B cell (primary cell): ENCODE measurements at regions not wholly inside any gene's neighbourhood (a gene's known extent, or its start where the extent isn't known, plus 50 kb on each side); places are given as distances from the start of the nearest gene placed in this dataset.

Experiments used
- ATAC-seq: fragments of 200-7000 bp; cut with Tn5 transposase; one replicate; pipeline ENCODE4 v1.10.0; 2021; ENCODE audit warnings: low read depth, mild to moderate bottlenecking, moderate number of reproducible peaks, moderate library complexity
- CTCF ChIA-PET: fragments of 350-600 bp; sonication (Branson Sonifier 250); formaldehyde crosslinking; loops from one replicate; lab custom pipeline; 2021; ENCODE audit warnings: antibody characterized with exemption, inconsistent platforms; lab: Charles Lee
- POLR2A ChIA-PET: fragments of 350-600 bp; sonication (Branson Sonifier 250); formaldehyde crosslinking; loops from one replicate; lab custom pipeline; 2021; ENCODE audit warnings: antibody characterized with exemption; lab: Charles Lee
- DNase-seq: peaks from one replicate; pipeline ENCODE4 v3.0.0; 2013
- H2AFZ ChIP-seq: 2 replicates; pipeline ENCODE4 v1.6.1; 2012; ENCODE audit warnings: mild to moderate bottlenecking, low read depth, low read length; ENCODE audit not compliant: insufficient read depth, poor library complexity, severe bottlenecking
- H3K27ac ChIP-seq, 2 donors: 1 replicate in 1 of 2; 2 replicates in 1 of 2; pipeline ENCODE4 v1.5.1; 2012 to 2013; ENCODE audit warnings: low read length in 2 of 2, mild to moderate bottlenecking in 2 of 2, moderate library complexity in 1 of 2
- H3K27me3 ChIP-seq, 4 experiments: fragments of 200-600 bp in 1 of 4; sonication (generic) in 1 of 4; replicated peaks in 1 of 4; 1 replicate in 2 of 4; 2 replicates in 2 of 4; pipeline versions ENCODE4 v1.6.1 to v1.7.0; 2013 to 2016; ENCODE audit warnings: low read length in 3 of 4, mild to moderate bottlenecking in 2 of 4, mixed read lengths in 1 of 4, moderate library complexity in 1 of 4; ENCODE audit not compliant: insufficient read depth in 4 of 4, control insufficient read depth in 3 of 4; ENCODE audit errors: control extremely low read depth in 1 of 4
- H3K36me3 ChIP-seq, 2 experiments: replicated peaks in 1 of 2; 1 replicate in 1 of 2; 2 replicates in 1 of 2; pipeline versions ENCODE4 v1.6.1 to v1.7.1; 2013; ENCODE audit warnings: low read length in 1 of 2; ENCODE audit not compliant: insufficient read depth in 2 of 2, control insufficient read depth in 1 of 2; ENCODE audit errors: control extremely low read depth in 1 of 2, extremely low read depth in 1 of 2
- H3K4me1 ChIP-seq, 2 donors: fragments of 200-600 bp in 1 of 2; sonication (generic) in 1 of 2; 1 replicate in 1 of 2; 2 replicates in 1 of 2; pipeline versions ENCODE4 v1.5.1 to v1.6.1; 2013 to 2017; ENCODE audit warnings: low read length in 2 of 2; ENCODE audit not compliant: control insufficient read depth in 2 of 2, insufficient read depth in 2 of 2
- H3K4me2 ChIP-seq: replicated peaks from 2 replicates; pipeline ENCODE3; 2012; ENCODE audit warnings: mild to moderate bottlenecking, low read depth, low read length; ENCODE audit not compliant: poor library complexity, severe bottlenecking
- H3K4me3 ChIP-seq, 5 experiments: fragments of 200-600 bp in 1 of 5; sonication (generic) in 1 of 5; 1 replicate in 3 of 5; 2 replicates in 2 of 5; pipeline versions ENCODE4 v1.5.1 to v1.7.0; 2011 to 2016; ENCODE audit warnings: low read length in 4 of 5, mild to moderate bottlenecking in 4 of 5, low read depth in 2 of 5, control low read depth in 1 of 5, moderate library complexity in 1 of 5; ENCODE audit not compliant: insufficient read depth in 1 of 5; ENCODE audit errors: control extremely low read depth in 1 of 5, extremely low read depth in 1 of 5
- H3K79me2 ChIP-seq: fragments of 200-600 bp; sonication (generic); one replicate; pipeline ENCODE4 v1.6.0; 2016; ENCODE audit warnings: low read length; ENCODE audit not compliant: control insufficient read depth, insufficient read depth
- H3K9ac ChIP-seq: fragments of 200-600 bp; sonication (generic); 2 replicates; pipeline ENCODE4 v1.6.1; 2017; ENCODE audit warnings: mild to moderate bottlenecking, low read length, moderate library complexity
- H3K9me3 ChIP-seq, 3 donors: one replicate each; pipeline versions ENCODE4 v1.6.1 to v1.7.1; 2013; ENCODE audit warnings: low read length in 2 of 3; ENCODE audit not compliant: control insufficient read depth in 2 of 3, insufficient read depth in 1 of 3; ENCODE audit errors: control extremely low read depth in 1 of 3
- H4K20me1 ChIP-seq: 2 replicates; pipeline ENCODE4 v1.6.0; 2012; ENCODE audit warnings: mild to moderate bottlenecking, low read length; ENCODE audit not compliant: insufficient read depth, control insufficient read depth, poor library complexity, severe bottlenecking
- H3K27ac Mint-ChIP-seq: one replicate; pipeline ENCODE4 v1.8.0; 2021; ENCODE audit warnings: mixed read lengths
- H3K27me3 Mint-ChIP-seq: one replicate; pipeline ENCODE4 v1.8.0; 2021; ENCODE audit warnings: mixed read lengths
- H3K4me1 Mint-ChIP-seq: one replicate; pipeline ENCODE4 v1.8.0; 2021; ENCODE audit warnings: mixed read lengths
- H3K4me3 Mint-ChIP-seq: one replicate; pipeline ENCODE4 v1.8.0; 2021; ENCODE audit warnings: mixed read lengths
- H3K9me3 Mint-ChIP-seq: one replicate; pipeline ENCODE4 v1.8.0; 2022; ENCODE audit warnings: mixed read lengths; ENCODE audit not compliant: insufficient read depth
- EZH2 ChIP-seq: IDR thresholded peaks from 2 replicates; pipeline ENCODE4 v1.6.1; 2012; ENCODE audit warnings: borderline replicate concordance, low read depth, mild to moderate bottlenecking, moderate library complexity, low read length; ENCODE audit not compliant: insufficient read depth, poor library complexity, severe bottlenecking
- WGBS: methylation state at CpG from one replicate; pipeline ENCODE4 v1.1.5; 2013; ENCODE audit warnings: missing lambda C conversion rate; ENCODE audit not compliant: insufficient coverage; 5-methylcytosine and 5-hydroxymethylcytosine counted together
- intact Hi-C: fragments of 100-400 bp; cut with micrococcal nuclease; formaldehyde crosslinking; loops from one replicate; pipeline ENCODE4 v1.10.0; 2022
- TF ChIP-seq, protein P1 (sequence below): fragments of 200-600 bp; IDR thresholded peaks from one replicate; pipeline ENCODE4 v1.8.0; 2022; ENCODE audit warnings: antibody characterized with exemption, mild to moderate bottlenecking

DNA sequence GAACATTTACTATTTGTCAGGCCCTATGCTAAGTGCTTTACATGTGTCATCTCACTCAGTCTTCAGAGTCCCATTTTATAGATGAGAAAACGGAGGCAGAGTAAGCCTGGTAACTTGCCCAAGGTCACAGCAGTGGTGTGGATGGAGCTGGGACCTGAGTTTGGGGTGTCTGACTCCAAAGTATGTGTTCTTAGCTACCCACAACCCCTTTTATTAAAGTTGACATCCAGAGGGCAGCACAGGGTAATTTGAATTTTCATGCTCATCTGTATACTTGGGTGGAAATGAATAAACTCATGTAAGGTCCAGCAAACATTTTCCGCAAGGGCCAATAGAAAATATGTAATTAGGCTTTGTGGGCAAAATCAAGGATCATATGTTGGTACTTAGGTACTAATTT, 93.4 kb upstream of the SLC25A48 start:
- no peak for TF ChIP-seq EZH2
- TF ChIP-seq, protein P1, sequence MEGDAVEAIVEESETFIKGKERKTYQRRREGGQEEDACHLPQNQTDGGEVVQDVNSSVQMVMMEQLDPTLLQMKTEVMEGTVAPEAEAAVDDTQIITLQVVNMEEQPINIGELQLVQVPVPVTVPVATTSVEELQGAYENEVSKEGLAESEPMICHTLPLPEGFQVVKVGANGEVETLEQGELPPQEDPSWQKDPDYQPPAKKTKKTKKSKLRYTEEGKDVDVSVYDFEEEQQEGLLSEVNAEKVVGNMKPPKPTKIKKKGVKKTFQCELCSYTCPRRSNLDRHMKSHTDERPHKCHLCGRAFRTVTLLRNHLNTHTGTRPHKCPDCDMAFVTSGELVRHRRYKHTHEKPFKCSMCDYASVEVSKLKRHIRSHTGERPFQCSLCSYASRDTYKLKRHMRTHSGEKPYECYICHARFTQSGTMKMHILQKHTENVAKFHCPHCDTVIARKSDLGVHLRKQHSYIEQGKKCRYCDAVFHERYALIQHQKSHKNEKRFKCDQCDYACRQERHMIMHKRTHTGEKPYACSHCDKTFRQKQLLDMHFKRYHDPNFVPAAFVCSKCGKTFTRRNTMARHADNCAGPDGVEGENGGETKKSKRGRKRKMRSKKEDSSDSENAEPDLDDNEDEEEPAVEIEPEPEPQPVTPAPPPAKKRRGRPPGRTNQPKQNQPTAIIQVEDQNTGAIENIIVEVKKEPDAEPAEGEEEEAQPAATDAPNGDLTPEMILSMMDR = no peak
- ATAC-seq (no peak), DNase-seq (no peak)
- no peaks in the 10 kb centered on the region for H3K36me3 ChIP-seq
- H3K27ac Mint-ChIP-seq = no peak overlapping the region
- intact Hi-C loops = no loop called here
- POLR2A ChIA-PET = no interaction called here
- no peaks in the 10 kb centered on the region for H3K4me1 ChIP-seq
- no peak overlapping the region for H3K4me3 Mint-ChIP-seq
- no peaks in the 10 kb centered on the region for H3K79me2 ChIP-seq
- 85% methylated on average over 1 of the region's 2 CpGs for WGBS
- no peaks in the 10 kb centered on the region for H3K27me3 Mint-ChIP-seq
- H3K27ac ChIP-seq = no peak overlapping the region
- no peaks in the 10 kb centered on the region for H3K4me1 Mint-ChIP-seq
- no peaks in the 10 kb centered on the region for H4K20me1 ChIP-seq
- H3K9me3 Mint-ChIP-seq = peaks cover 2% of the 10 kb centered on the region
- no peak overlapping the region for H3K4me3 ChIP-seq
- H3K27me3 ChIP-seq = no peaks in the 10 kb centered on the region
- CTCF ChIA-PET = no interaction called here
- H3K9ac ChIP-seq = no peak overlapping the region
- H2AFZ ChIP-seq = no peak overlapping the region
- peaks cover 0 to 17% (median 0%) of the 10 kb centered on the region in 3 donors for H3K9me3 ChIP-seq
- no peak overlapping the region for H3K4me2 ChIP-seq

DNA sequence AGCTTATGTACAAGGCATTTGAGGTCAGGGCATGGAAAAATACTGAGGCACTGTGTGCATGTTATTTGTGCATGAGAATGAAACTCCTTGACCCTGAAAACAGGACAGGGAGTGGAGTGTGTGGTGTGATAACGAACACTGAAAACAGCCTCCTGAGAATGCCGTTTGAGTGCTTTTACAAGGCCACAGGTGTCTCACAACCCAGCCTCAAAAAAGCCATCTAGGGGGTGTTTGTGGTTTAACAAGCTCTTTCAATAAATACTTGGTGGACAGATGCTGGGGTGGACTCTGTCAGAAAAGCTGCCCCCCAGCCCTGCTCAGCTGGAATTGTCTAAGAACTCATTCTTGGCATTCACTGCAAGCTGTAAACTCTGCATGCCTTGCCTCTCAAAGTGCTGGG, 94.0 kb upstream of the SLC25A48 start:
- ChIA-PET CTCF (no interaction called here), POLR2A (no interaction called here)
- Histone ChIP-seq H3K9me3 (peaks cover 0 to 11% (median 0%) of the 10 kb centered on the region in 3 donors), H3K4me3 (no peak overlapping the region), H3K27ac (no peak overlapping the region), H4K20me1 (no peaks in the 10 kb centered on the region), H3K4me1 (no peaks in the 10 kb centered on the region), H3K79me2 (no peaks in the 10 kb centered on the region), H3K27me3 (no peaks in the 10 kb centered on the region), H3K9ac (no peak overlapping the region), H2AFZ (no peak overlapping the region), H3K4me2 (no peak overlapping the region), H3K36me3 (no peaks in the 10 kb centered on the region)
- TF ChIP-seq EZH2 = no peak
- TF ChIP-seq, protein P1 = no peak
- DNase-seq = no peak
- Mint-ChIP-seq H3K27me3 (no peaks in the 10 kb centered on the region), H3K9me3 (no peaks in the 10 kb centered on the region), H3K4me1 (no peaks in the 10 kb centered on the region), H3K27ac (no peak overlapping the region), H3K4me3 (no peak overlapping the region)
- intact Hi-C loops = no loop called here
- ATAC-seq = no peak
- WGBS = 71% methylated on average over 1 of the region's 2 CpGs
